CD8-positive, alpha-beta memory T cell (primary cell): ENCODE measurements at regions not wholly inside any gene's neighbourhood (a gene's known extent, or its start where the extent isn't known, plus 50 kb on each side); places are given as distances from the start of the nearest gene placed in this dataset.
"Not testable (repeated sequence)": the region's sequence is repeated elsewhere in the genome, so short reads cannot be mapped to it uniquely, and the experiment has no call there.

Experiments
- CTCF ChIA-PET: fragments of 350-600 bp; sonication (Branson Sonifier 250); formaldehyde crosslinking; loops from one replicate; lab custom pipeline; 2021; ENCODE audit warnings: antibody characterized with exemption; lab: Charles Lee
- POLR2A ChIA-PET: fragments of 350-600 bp; sonication (Branson Sonifier 250); formaldehyde crosslinking; loops from one replicate; lab custom pipeline; 2021; ENCODE audit warnings: antibody characterized with exemption; lab: Charles Lee
- DNase-seq, 5 donors: peaks; one replicate each; pipeline versions ENCODE4 v3.0.0 to v3.0.0-alpha.2; 2020 to 2022; ENCODE audit warnings: mixed read lengths in 1 of 5
- H3K27ac ChIP-seq: one replicate; pipeline ENCODE4 v1.7.0; 2013; ENCODE audit warnings: low read depth, mild to moderate bottlenecking, low read length, moderate library complexity
- H3K27me3 ChIP-seq: 2 replicates; pipeline ENCODE4 v1.7.0; 2013; ENCODE audit warnings: low read length, mild to moderate bottlenecking; ENCODE audit not compliant: insufficient read depth, poor library complexity, severe bottlenecking
- H3K36me3 ChIP-seq: 2 replicates; pipeline ENCODE4 v1.7.0; 2013; ENCODE audit warnings: mild to moderate bottlenecking, low read length, moderate library complexity; ENCODE audit not compliant: insufficient read depth
- H3K4me1 ChIP-seq: 2 replicates; pipeline ENCODE4 v1.7.0; 2013; ENCODE audit warnings: mild to moderate bottlenecking, low read length, moderate library complexity; ENCODE audit not compliant: insufficient read depth
- H3K4me3 ChIP-seq: 2 replicates; pipeline ENCODE4 v1.7.0; 2013; ENCODE audit warnings: mild to moderate bottlenecking, low read length
- H3K9me3 ChIP-seq: 2 replicates; pipeline ENCODE4 v1.7.0; 2013; ENCODE audit warnings: mild to moderate bottlenecking, low read length
- H3K27ac Mint-ChIP-seq, 8 donors: one replicate each; pipeline ENCODE4 v1.8.0; 2020 to 2021; ENCODE audit warnings: mixed read lengths in 8 of 8, mild to moderate bottlenecking in 6 of 8, inconsistent platforms in 3 of 8, moderate library complexity in 3 of 8
- H3K27me3 Mint-ChIP-seq, 2 donors: one replicate each; pipeline ENCODE4 v1.8.0; 2020 to 2021; ENCODE audit warnings: mixed read lengths in 2 of 2, mild to moderate bottlenecking in 1 of 2, moderate library complexity in 1 of 2
- H3K36me3 Mint-ChIP-seq, 3 donors: one replicate each; pipeline ENCODE4 v1.8.0; 2020 to 2021; ENCODE audit warnings: mixed read lengths in 3 of 3, inconsistent platforms in 1 of 3, mild to moderate bottlenecking in 1 of 3
- H3K4me1 Mint-ChIP-seq, 3 donors: one replicate each; pipeline ENCODE4 v1.8.0; 2020 to 2021; ENCODE audit warnings: mixed read lengths in 3 of 3, inconsistent platforms in 1 of 3, mild to moderate bottlenecking in 1 of 3
- H3K4me3 Mint-ChIP-seq, 7 donors: one replicate each; pipeline ENCODE4 v1.8.0; 2020 to 2021; ENCODE audit warnings: mixed read lengths in 7 of 7, mild to moderate bottlenecking in 6 of 7, moderate library complexity in 4 of 7, inconsistent platforms in 2 of 7
- H3K9me3 Mint-ChIP-seq, 5 donors: one replicate each; pipeline ENCODE4 v1.8.0; 2020 to 2022; ENCODE audit warnings: mixed read lengths in 5 of 5, mild to moderate bottlenecking in 3 of 5, moderate library complexity in 2 of 5, inconsistent platforms in 1 of 5

DNA sequence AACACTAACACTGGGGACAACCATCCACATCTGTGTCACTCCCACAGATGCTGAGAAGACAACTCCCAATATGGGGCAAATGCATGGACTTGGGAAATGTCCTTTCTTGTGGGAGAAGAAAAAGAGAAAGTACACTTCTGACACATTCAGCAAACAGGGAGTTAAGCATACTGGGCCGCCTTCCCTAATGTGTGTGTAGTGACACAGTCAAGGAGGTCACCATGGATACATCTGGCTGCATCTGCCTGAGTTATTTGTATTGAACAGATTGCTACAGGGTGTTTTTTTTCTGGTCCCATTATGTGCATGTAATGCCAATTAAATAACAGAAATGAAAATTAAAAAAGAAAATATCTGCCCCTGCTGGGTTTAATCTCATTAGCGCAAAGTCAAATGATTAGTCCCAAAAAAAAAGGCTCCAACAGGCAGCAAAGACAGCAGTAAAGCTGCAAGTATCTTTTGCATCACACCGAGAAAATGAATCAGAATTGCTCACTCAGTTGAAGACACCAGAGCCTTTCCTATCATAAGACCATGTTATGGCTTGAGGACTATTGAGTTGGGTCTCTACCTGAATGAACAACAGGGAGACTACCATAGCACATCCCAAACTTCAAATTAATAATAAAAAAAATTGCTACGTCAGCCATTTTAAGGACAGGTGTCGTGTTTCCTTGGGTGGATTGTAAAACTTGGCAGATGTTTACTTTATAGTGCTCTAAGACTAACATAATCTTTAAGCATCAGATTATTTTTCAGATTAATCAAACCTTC, 395.9 kb downstream of the DTWD2 start:
- ChIA-PET CTCF (no interaction called here), POLR2A (no interaction called here)
- Mint-ChIP-seq H3K4me1 (no peaks in the 10 kb centered on the region), H3K27me3 (no peaks in the 10 kb centered on the region), H3K4me3 (no peak overlapping the region), H3K9me3 (peaks cover 0 to 2% (median 0%) of the 10 kb centered on the region in 5 donors), H3K27ac (no peak overlapping the region), H3K36me3 (no peaks in the 10 kb centered on the region)
- H3K36me3 ChIP-seq = no peaks in the 10 kb centered on the region
- no peaks in the 10 kb centered on the region for H3K4me1 ChIP-seq
- no peaks in the 10 kb centered on the region for H3K27me3 ChIP-seq
- no peaks in the 10 kb centered on the region for H3K9me3 ChIP-seq
- DNase-seq = no peak
- H3K27ac ChIP-seq = no peak overlapping the region
- H3K4me3 ChIP-seq = no peak overlapping the region

DNA sequence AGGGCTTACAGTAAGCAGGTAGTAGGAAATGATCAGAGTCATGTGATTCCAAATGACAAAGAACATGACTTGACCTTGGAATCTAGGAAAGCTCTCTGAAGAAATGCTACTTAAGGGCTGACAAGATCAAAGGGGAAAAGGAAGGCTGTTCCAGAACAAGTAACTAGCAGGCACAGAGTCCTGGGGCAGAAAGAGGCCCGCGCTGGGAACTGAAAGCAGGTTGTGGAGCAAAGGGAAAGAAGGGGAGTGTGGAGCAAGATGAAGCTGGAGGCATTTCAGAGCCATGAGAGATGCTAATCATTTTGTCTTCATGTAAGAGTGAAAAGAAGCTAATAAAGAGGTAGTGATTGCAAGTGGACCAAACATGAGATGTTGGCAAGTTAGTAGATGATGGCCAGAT, 397.5 kb downstream of the DTWD2 start:
- H3K27ac ChIP-seq = no peak overlapping the region
- no peak overlapping the region for H3K4me3 Mint-ChIP-seq
- no peaks in the 10 kb centered on the region for H3K4me1 ChIP-seq
- no peak overlapping the region for H3K4me3 ChIP-seq
- H3K36me3 Mint-ChIP-seq = no peaks in the 10 kb centered on the region
- no peaks in the 10 kb centered on the region for H3K36me3 ChIP-seq
- H3K9me3 Mint-ChIP-seq = peaks cover 0 to 2% (median 0%) of the 10 kb centered on the region in 5 donors
- no peak overlapping the region for H3K27ac Mint-ChIP-seq
- H3K27me3 ChIP-seq = no peaks in the 10 kb centered on the region
- H3K9me3 ChIP-seq = no peaks in the 10 kb centered on the region
- no peak for DNase-seq
- CTCF ChIA-PET = no interaction called here
- no peaks in the 10 kb centered on the region for H3K27me3 Mint-ChIP-seq
- H3K4me1 Mint-ChIP-seq = no peaks in the 10 kb centered on the region
- POLR2A ChIA-PET = no interaction called here

DNA sequence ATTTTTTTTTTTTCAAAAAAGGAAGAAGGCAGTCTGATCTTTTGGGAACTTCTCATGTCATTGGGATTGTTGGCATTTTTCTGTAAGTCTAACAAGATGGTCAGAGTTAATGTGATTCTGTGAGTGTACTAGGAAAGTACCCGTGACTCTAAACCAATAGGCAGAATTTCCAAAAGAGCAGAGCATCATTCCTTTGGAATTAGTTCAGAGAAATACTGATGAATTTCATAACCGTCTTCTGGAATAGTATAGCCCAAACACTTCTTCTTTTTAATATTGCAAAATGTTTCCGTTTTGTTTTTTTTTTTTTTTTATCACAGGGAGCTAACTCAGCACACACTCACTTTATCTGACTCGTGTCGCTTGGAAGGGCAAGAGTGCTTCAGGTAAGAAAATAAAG, 407.4 kb downstream of the DTWD2 start:
- H3K4me1 Mint-ChIP-seq = no peaks in the 10 kb centered on the region
- POLR2A ChIA-PET = no interaction called here
- Histone ChIP-seq H3K4me3 (no peak overlapping the region), H3K9me3 (no peaks in the 10 kb centered on the region), H3K4me1 (no peaks in the 10 kb centered on the region), H3K27me3 (no peaks in the 10 kb centered on the region), H3K36me3 (no peaks in the 10 kb centered on the region), H3K27ac (no peak overlapping the region)
- no peak overlapping the region for H3K27ac Mint-ChIP-seq
- no peak overlapping the region for H3K4me3 Mint-ChIP-seq
- CTCF ChIA-PET = no interaction called here
- peaks cover 0 to 1% (median 0%) of the 10 kb centered on the region in 5 donors for H3K9me3 Mint-ChIP-seq
- H3K36me3 Mint-ChIP-seq = no peaks in the 10 kb centered on the region
- no peaks in the 10 kb centered on the region for H3K27me3 Mint-ChIP-seq
- DNase-seq = no peak

DNA sequence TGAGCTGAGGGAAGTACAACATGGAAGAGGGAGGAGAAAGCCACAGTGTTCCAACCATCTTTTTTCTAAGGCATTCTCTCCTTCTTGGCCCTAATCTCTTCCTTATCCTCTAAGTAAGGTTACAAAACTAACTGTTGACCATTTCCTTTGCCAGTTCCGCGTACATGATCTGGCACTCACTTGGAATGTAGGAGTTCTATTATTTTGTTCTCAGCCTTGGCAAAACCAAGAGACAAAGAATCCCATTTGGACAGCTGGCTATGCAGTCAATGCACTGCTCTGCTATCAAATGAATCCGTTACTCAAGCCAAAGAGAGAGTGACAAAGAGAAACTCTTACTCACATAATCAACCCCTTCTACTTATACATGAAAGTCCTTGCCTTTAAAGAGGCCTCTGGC, 410.3 kb downstream of the DTWD2 start:
- ChIA-PET CTCF (no interaction called here), POLR2A (no interaction called here)
- Histone ChIP-seq H3K27me3 (no peaks in the 10 kb centered on the region), H3K4me1 (no peaks in the 10 kb centered on the region), H3K9me3 (no peaks in the 10 kb centered on the region), H3K4me3 (no peak overlapping the region), H3K36me3 (no peaks in the 10 kb centered on the region), H3K27ac (no peak overlapping the region)
- Mint-ChIP-seq H3K4me1 (no peaks in the 10 kb centered on the region), H3K4me3 (no peak overlapping the region), H3K36me3 (no peaks in the 10 kb centered on the region), H3K9me3 (peaks cover 0 to 4% (median 1%) of the 10 kb centered on the region in 5 donors), H3K27me3 (no peaks in the 10 kb centered on the region), H3K27ac (no peak overlapping the region)
- no peak for DNase-seq

DNA sequence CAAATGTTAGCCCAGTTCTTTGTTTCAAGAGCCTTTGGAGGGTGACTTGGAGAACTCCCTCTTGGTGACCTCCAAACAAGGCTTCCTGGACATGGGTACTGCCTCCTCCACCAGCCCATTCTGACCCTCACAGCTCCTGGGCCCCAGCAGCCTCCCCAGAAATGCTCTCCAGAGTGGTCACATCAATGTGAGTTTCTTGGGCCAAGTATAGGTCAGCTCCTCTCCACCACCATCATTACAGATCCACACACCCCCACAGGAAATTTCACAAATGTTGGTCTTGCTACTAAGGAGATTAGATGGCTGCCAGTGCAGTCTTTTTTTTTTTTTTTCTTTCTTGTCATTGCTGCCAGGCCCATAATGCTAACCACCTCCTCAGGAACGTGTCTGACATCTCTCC, 410.7 kb downstream of the DTWD2 start:
- no peaks in the 10 kb centered on the region for H3K36me3 Mint-ChIP-seq
- ChIA-PET CTCF (no interaction called here), POLR2A (no interaction called here)
- H3K9me3 ChIP-seq = no peaks in the 10 kb centered on the region
- no peaks in the 10 kb centered on the region for H3K36me3 ChIP-seq
- peaks cover 0 to 4% (median 1%) of the 10 kb centered on the region in 5 donors for H3K9me3 Mint-ChIP-seq
- H3K4me1 Mint-ChIP-seq = no peaks in the 10 kb centered on the region
- no peak overlapping the region for H3K4me3 ChIP-seq
- no peaks in the 10 kb centered on the region for H3K27me3 Mint-ChIP-seq
- no peak overlapping the region for H3K27ac Mint-ChIP-seq
- no peak overlapping the region for H3K4me3 Mint-ChIP-seq
- DNase-seq = no peak
- no peaks in the 10 kb centered on the region for H3K4me1 ChIP-seq
- H3K27ac ChIP-seq = no peak overlapping the region
- no peaks in the 10 kb centered on the region for H3K27me3 ChIP-seq

DNA sequence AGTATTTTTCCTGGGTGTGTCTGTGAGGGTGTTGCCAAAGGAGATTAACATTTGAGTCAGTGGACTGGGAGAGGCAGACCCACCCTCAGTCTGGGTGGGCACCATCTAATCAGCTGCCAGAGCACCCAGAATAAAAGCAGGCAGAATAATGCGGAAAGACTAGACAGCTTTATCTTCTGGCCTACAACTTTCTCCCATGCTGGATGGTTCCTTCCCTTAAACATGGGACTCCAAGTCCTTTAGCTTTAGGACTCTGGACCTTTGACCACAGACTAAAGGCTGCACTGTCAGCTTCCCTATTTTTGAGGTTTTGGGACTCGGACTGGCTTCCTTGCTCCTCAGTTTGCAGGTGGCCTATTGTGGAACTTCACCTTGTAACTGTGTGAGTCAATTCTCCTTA, 418.1 kb downstream of the DTWD2 start:
- H3K36me3 ChIP-seq, H3K4me1 ChIP-seq, POLR2A ChIA-PET, H3K27me3 ChIP-seq, H3K4me3 Mint-ChIP-seq, H3K27ac ChIP-seq, H3K9me3 Mint-ChIP-seq, H3K4me3 ChIP-seq, H3K36me3 Mint-ChIP-seq, H3K9me3 ChIP-seq, DNase-seq, H3K27ac Mint-ChIP-seq, H3K4me1 Mint-ChIP-seq, H3K27me3 Mint-ChIP-seq, CTCF ChIA-PET: not testable (repeated sequence)

DNA sequence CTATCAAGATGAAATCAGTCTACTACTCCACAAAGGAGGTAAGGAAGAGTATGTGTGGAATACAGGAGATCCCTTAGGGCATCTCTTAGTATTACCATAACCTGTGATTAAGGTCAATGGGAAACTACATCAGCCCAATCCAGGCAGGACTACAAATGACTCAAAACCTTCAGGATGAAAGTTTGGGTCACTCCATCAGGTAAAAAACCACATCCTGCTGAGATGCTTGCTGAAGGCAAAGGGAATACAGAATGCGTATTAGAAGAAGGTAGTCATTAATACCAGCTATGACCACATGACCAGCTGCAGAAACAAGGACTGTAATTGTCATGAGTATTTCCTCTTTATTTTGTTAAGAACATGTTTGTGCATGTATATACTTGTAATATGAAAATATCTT, 418.8 kb downstream of the DTWD2 start:
- DNase-seq, H3K36me3 ChIP-seq, H3K4me1 ChIP-seq, H3K9me3 ChIP-seq, H3K27ac Mint-ChIP-seq, POLR2A ChIA-PET, H3K36me3 Mint-ChIP-seq, H3K27me3 ChIP-seq, H3K9me3 Mint-ChIP-seq, H3K4me3 Mint-ChIP-seq, H3K27ac ChIP-seq, H3K4me3 ChIP-seq, H3K4me1 Mint-ChIP-seq, H3K27me3 Mint-ChIP-seq, CTCF ChIA-PET: not testable (repeated sequence)

- Mint-ChIP-seq H3K9me3 (peaks cover 0 to 3% (median 3%) of the 10 kb centered on the region in 5 donors), H3K27me3 (no peaks in the 10 kb centered on the region), H3K27ac (no peak overlapping the region), H3K4me1 (no peaks in the 10 kb centered on the region), H3K36me3 (no peaks in the 10 kb centered on the region), H3K4me3 (no peak overlapping the region)
- CTCF ChIA-PET = no interaction called here
- DNase-seq = no peak
- POLR2A ChIA-PET = no interaction called here
- Histone ChIP-seq H3K27me3 (no peaks in the 10 kb centered on the region), H3K4me3 (no peak overlapping the region), H3K4me1 (no peaks in the 10 kb centered on the region), H3K27ac (no peak overlapping the region), H3K9me3 (no peaks in the 10 kb centered on the region), H3K36me3 (no peaks in the 10 kb centered on the region)
Measured at GRCh38 chr5:118565335-118565971, 422.9 kb downstream of the DTWD2 start.
